ENCODE measurements at regions not wholly inside any gene's neighbourhood (a gene's known extent, or its start where the extent isn't known, plus 50 kb on each side); places are given as distances from the start of the nearest gene placed in this dataset.
A peak's percentile ranks its signal among the peaks of the same experiment; 100 is the strongest.

GRCh38 chr3:184656829-184657681 lies 54.8 kb downstream of the MAGEF1 start:
- TF ChIP-seq RFX5 (IDR thresholded peaks at IDR 0.05; ENCODE audit: low read depth, low read length) (no peak), CTCF (conservative IDR thresholded peaks at IDR 0.05; ENCODE audit: low read depth, low read length) (no peak), RCOR1 (IDR thresholded peaks at IDR 0.05; ENCODE audit: insufficient replicate concordance, low read length) (no peak), MAFK (IDR thresholded peaks at IDR 0.05; ENCODE audit: low read depth, low read length) (no peak), RAD21 (IDR thresholded peaks at IDR 0.05; ENCODE audit: low read length) (no peak)
- no peaks in the 10 kb centered on the region for H3K79me1 ChIP-seq (ENCODE audit: low read depth in 1 of 2, low read length in 2 of 2)
- POLR2A ChIA-PET (ENCODE audit: unreplicated experiment) = interaction anchor here (0.6 kb wide), 1 partner anchor 20 kb away, joined by 5 read pairs; no protein-coding TSS in a partner anchor
- H3K27ac ChIP-seq (ENCODE audit: insufficient read depth, low read length) = no peak overlapping the region
- in situ Hi-C loops (cut with MboI; ENCODE audit: low sequenced_read_pairs) (no loop called here), intact Hi-C loops (cut with micrococcal nuclease) (no loop called here), dilution Hi-C loops (cut with HindIII; ENCODE audit: low sequenced_read_pairs, unreplicated experiment) (no loop called here)
- H2BK5ac ChIP-seq (ENCODE audit: low read depth, low read length, poor library complexity, severe bottlenecking) = no peak overlapping the region
- no peaks in the 10 kb centered on the region for H3K9me1 ChIP-seq (ENCODE audit: insufficient read depth, low read length)
- no peak overlapping the region for H3K14ac ChIP-seq (replicated peaks; ENCODE audit: low read depth, low read length)
- H3K27me3 ChIP-seq (ENCODE audit: control insufficient read depth, insufficient read depth, low read length) = peaks cover 21% of the 10 kb centered on the region
- no peaks in the 10 kb centered on the region for H4K20me1 ChIP-seq (ENCODE audit: insufficient read depth, low read length)
- no peak overlapping the region for H2BK20ac ChIP-seq (ENCODE audit: low read depth, low read length)
- peaks cover 3% of the 10 kb centered on the region; the same call in 1 of the 2 replicates for H3K9me3 ChIP-seq (ENCODE audit: control insufficient read depth, insufficient read depth, low read length)
- no peak overlapping the region for H3K23ac ChIP-seq (ENCODE audit: low read depth, low read length)
- no peak overlapping the region for H3K18ac ChIP-seq (ENCODE audit: low read depth, low read length)
- no peak overlapping the region for H2AK9ac ChIP-seq (replicated peaks; ENCODE audit: low read depth, low read length, poor library complexity)
- BruUV-seq (replicated peaks) = no TSS peak
- no peak overlapping the region for H3K4ac ChIP-seq (ENCODE audit: low read depth, low read length)
- H3K4me2 ChIP-seq (ENCODE audit: low read depth, low read length) = no peak overlapping the region
- peaks cover 8% of the 10 kb centered on the region; the same call in 1 of the 2 replicates for H3K4me1 ChIP-seq (ENCODE audit: control insufficient read depth, insufficient read depth, low read length)
- CTCF ChIA-PET = no interaction called here
- no peak overlapping the region for H2BK15ac ChIP-seq (ENCODE audit: low read depth, low read length)
- no peak overlapping the region for H2AFZ ChIP-seq (replicated peaks; ENCODE audit: low read length, poor library complexity)
- peak; percentile 31; the same call in 1 of the 2 replicates for ATAC-seq (ENCODE audit: low read depth)
- peak; percentile 71 for DNase-seq
- H3K36me3 ChIP-seq (ENCODE audit: control insufficient read depth, insufficient read depth, low read length) = no peaks in the 10 kb centered on the region
- H4K5ac ChIP-seq (ENCODE audit: low read depth, low read length) = no peak overlapping the region
- no peak overlapping the region for H2BK120ac ChIP-seq (ENCODE audit: low read depth, low read length)
- H2AK5ac ChIP-seq (ENCODE audit: low read depth, low read length) = no peak overlapping the region
- no peak overlapping the region for H3K4me3 ChIP-seq (ENCODE audit: insufficient read depth, low read depth, low read length)
- no peak overlapping the region for H4K91ac ChIP-seq (ENCODE audit: insufficient read depth, low read depth, low read length)
- no peak overlapping the region for H3K9ac ChIP-seq (ENCODE audit: low read depth, low read length)
- no peak overlapping the region for H3K56ac ChIP-seq (ENCODE audit: extremely low read depth, insufficient read depth, low read length)
- H4K8ac ChIP-seq (ENCODE audit: low read depth in 2 of 2, low read length in 2 of 2) = no peak overlapping the region
- no CpG with 5 or more reads among the region's 10 CpGs for WGBS, 2 experiments (ENCODE audit: extremely low coverage in 2 of 2, insufficient read length in 1 of 2)

Measured in IMR-90 (cell line).